ENCODE measurements at regions not wholly inside any gene's neighbourhood (a gene's known extent, or its start where the extent isn't known, plus 50 kb on each side); places are given as distances from the start of the nearest gene placed in this dataset.

DNA sequence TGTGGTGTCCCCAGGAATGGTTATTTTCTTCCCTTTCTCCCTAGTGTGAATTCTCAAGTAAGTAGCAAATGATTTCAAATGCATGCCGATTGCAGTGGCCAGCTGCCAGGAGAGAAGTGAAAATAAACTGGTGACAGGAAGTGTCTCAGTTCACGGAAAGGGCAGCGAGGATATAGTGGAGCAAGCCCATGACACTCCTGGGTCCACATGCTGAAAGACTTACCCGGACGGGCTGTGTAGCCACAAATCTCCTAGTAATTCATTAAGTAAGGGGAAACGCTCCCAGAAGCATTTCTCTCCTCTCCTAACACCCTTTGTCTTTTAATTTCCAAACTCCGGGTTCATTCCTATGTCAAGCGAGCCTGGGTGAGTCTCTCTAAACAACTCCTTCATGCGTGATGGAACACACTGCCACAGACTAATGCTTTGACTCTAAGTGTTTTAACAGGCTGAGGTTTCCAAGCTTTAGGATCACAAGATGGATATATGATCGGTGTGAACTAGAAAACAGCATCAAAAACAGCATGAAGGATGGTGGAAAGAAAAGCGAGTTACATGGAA is 125.6 kb downstream of the CYP26A1 start:
- H3K4me2 ChIP-seq (ENCODE audit: low read depth, low read length): peak overlapping the region; percentile 63
- peak overlapping the region; percentile 11; the same call in 1 of the 2 replicates for H3K23ac ChIP-seq (ENCODE audit: low read depth, low read length)
- no TSS peak for BruUV-seq (replicated peaks)
- no peak overlapping the region for H2AK9ac ChIP-seq (replicated peaks; ENCODE audit: low read depth, low read length, poor library complexity)
- TF ChIP-seq, protein P1, sequence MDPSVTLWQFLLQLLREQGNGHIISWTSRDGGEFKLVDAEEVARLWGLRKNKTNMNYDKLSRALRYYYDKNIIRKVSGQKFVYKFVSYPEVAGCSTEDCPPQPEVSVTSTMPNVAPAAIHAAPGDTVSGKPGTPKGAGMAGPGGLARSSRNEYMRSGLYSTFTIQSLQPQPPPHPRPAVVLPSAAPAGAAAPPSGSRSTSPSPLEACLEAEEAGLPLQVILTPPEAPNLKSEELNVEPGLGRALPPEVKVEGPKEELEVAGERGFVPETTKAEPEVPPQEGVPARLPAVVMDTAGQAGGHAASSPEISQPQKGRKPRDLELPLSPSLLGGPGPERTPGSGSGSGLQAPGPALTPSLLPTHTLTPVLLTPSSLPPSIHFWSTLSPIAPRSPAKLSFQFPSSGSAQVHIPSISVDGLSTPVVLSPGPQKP (IDR thresholded peaks at IDR 0.05; ENCODE audit: borderline replicate concordance, low read depth, low read length): no peak
- TF ChIP-seq, protein P2, sequence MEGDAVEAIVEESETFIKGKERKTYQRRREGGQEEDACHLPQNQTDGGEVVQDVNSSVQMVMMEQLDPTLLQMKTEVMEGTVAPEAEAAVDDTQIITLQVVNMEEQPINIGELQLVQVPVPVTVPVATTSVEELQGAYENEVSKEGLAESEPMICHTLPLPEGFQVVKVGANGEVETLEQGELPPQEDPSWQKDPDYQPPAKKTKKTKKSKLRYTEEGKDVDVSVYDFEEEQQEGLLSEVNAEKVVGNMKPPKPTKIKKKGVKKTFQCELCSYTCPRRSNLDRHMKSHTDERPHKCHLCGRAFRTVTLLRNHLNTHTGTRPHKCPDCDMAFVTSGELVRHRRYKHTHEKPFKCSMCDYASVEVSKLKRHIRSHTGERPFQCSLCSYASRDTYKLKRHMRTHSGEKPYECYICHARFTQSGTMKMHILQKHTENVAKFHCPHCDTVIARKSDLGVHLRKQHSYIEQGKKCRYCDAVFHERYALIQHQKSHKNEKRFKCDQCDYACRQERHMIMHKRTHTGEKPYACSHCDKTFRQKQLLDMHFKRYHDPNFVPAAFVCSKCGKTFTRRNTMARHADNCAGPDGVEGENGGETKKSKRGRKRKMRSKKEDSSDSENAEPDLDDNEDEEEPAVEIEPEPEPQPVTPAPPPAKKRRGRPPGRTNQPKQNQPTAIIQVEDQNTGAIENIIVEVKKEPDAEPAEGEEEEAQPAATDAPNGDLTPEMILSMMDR (conservative IDR thresholded peaks at IDR 0.05; ENCODE audit: low read depth, low read length): no peak
- TF ChIP-seq MXI1 (IDR thresholded peaks at IDR 0.05; ENCODE audit: borderline replicate concordance, low read depth, low read length): no peak
- TF ChIP-seq CHD1 (IDR thresholded peaks at IDR 0.05; ENCODE audit: low read depth, low read length): no peak
- no peak for TF ChIP-seq BHLHE40 (IDR thresholded peaks at IDR 0.05; ENCODE audit: low read depth, low read length)
- TF ChIP-seq CEBPB (IDR thresholded peaks at IDR 0.05; ENCODE audit: low read depth, low read length): no peak
- TF ChIP-seq SMC3 (IDR thresholded peaks at IDR 0.05; ENCODE audit: low read depth, low read length): no peak
- TF ChIP-seq, protein P3, sequence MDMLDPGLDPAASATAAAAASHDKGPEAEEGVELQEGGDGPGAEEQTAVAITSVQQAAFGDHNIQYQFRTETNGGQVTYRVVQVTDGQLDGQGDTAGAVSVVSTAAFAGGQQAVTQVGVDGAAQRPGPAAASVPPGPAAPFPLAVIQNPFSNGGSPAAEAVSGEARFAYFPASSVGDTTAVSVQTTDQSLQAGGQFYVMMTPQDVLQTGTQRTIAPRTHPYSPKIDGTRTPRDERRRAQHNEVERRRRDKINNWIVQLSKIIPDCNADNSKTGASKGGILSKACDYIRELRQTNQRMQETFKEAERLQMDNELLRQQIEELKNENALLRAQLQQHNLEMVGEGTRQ (IDR thresholded peaks at IDR 0.05; ENCODE audit: low read depth, low read length): no peak
- TF ChIP-seq MAFK (IDR thresholded peaks at IDR 0.05; ENCODE audit: low read depth, low read length): no peak
- no peak for TF ChIP-seq FOS (IDR thresholded peaks at IDR 0.05; ENCODE audit: low read depth, low read length)
- TF ChIP-seq RFX5 (IDR thresholded peaks at IDR 0.05; ENCODE audit: low read depth, low read length): no peak
- TF ChIP-seq POLR2A (IDR thresholded peaks at IDR 0.05; ENCODE audit: low read depth, low read length): no peak
- no peak for TF ChIP-seq RAD21 (IDR thresholded peaks at IDR 0.05; ENCODE audit: low read length)
- H3K18ac ChIP-seq (ENCODE audit: low read depth, low read length): no peak overlapping the region
- H3K27ac ChIP-seq (ENCODE audit: insufficient read depth, low read length): no peak overlapping the region
- no peaks in the 10 kb centered on the region for H4K20me1 ChIP-seq (ENCODE audit: insufficient read depth, low read length)
- H3K4ac ChIP-seq (ENCODE audit: low read depth, low read length): no peak overlapping the region
- H4K8ac ChIP-seq (ENCODE audit: low read depth in 2 of 2, low read length in 2 of 2): peak overlapping the region in 1 of 2 experiments; percentile 1; a peak in 1 of 4 replicates
- peaks cover 2% of the 10 kb centered on the region; the same call in 1 of the 2 replicates for H3K4me1 ChIP-seq (ENCODE audit: control insufficient read depth, insufficient read depth, low read length)
- H2BK5ac ChIP-seq (ENCODE audit: low read depth, low read length, poor library complexity, severe bottlenecking): no peak overlapping the region
- H3K27me3 ChIP-seq (ENCODE audit: control insufficient read depth, insufficient read depth, low read length): peaks cover 15% of the 10 kb centered on the region
- H2BK120ac ChIP-seq (ENCODE audit: low read depth, low read length): 0 out of 2 replicates have a peak overlapping the region, but pooled peaks have one; percentile 4
- no peaks in the 10 kb centered on the region for H3K79me1 ChIP-seq (ENCODE audit: low read depth in 1 of 2, low read length in 2 of 2)
- no peaks in the 10 kb centered on the region for H3K9me3 ChIP-seq (ENCODE audit: control insufficient read depth, insufficient read depth, low read length)
- DNase-seq (peak; percentile 39), ATAC-seq (ENCODE audit: low read depth) (peak; percentile 82)
- no peak overlapping the region for H2BK20ac ChIP-seq (ENCODE audit: low read depth, low read length)
- no peak overlapping the region for H2AK5ac ChIP-seq (ENCODE audit: low read depth, low read length)
- H2BK15ac ChIP-seq (ENCODE audit: low read depth, low read length): no peak overlapping the region
- no peak overlapping the region for H4K5ac ChIP-seq (ENCODE audit: low read depth, low read length)
- H3K9me1 ChIP-seq (ENCODE audit: insufficient read depth, low read length): no peaks in the 10 kb centered on the region
- H2AFZ ChIP-seq (replicated peaks; ENCODE audit: low read length, poor library complexity): peak overlapping the region; percentile 67
- WGBS, 2 experiments (ENCODE audit: extremely low coverage in 2 of 2, insufficient read length in 1 of 2): 0% methylated on average over 1 of the region's 11 CpGs; no CpG with 5 or more reads in 1 of the 2 experiments
- no peak overlapping the region for H3K56ac ChIP-seq (ENCODE audit: extremely low read depth, insufficient read depth, low read length)
- no peaks in the 10 kb centered on the region for H3K36me3 ChIP-seq (ENCODE audit: control insufficient read depth, insufficient read depth, low read length)
- ChIA-PET POLR2A (ENCODE audit: unreplicated experiment) (no interaction called here), CTCF (no interaction called here)
- H3K4me3 ChIP-seq (ENCODE audit: insufficient read depth, low read depth, low read length): peak overlapping the region; percentile 5
- dilution Hi-C loops (cut with HindIII; ENCODE audit: low sequenced_read_pairs, unreplicated experiment) (no loop called here), intact Hi-C loops (cut with micrococcal nuclease) (no loop called here), in situ Hi-C loops (cut with MboI; ENCODE audit: low sequenced_read_pairs) (no loop called here)
- no peak overlapping the region for H3K14ac ChIP-seq (replicated peaks; ENCODE audit: low read depth, low read length)
- no peak overlapping the region for H3K9ac ChIP-seq (ENCODE audit: low read depth, low read length)
- H4K91ac ChIP-seq (ENCODE audit: insufficient read depth, low read depth, low read length): no peak overlapping the region

Measured in IMR-90 (cell line).